DMS 273 (cell line): ENCODE measurements at regions not wholly inside any gene's neighbourhood (a gene's known extent, or its start where the extent isn't known, plus 50 kb on each side); places are given as distances from the start of the nearest gene placed in this dataset.

Experiments
- DNase-seq: peaks from one replicate; lab custom pipeline; 2025; ENCODE audit not compliant: unreplicated experiment; lab: John Stamatoyannopoulos, UW

- no peak for DNase-seq
Measured at GRCh38 chr1:213670692-213671023, 317.1 kb upstream of the PROX1 start.

- DNase-seq: no peak
Measured at GRCh38 chr1:213675043-213675442, 312.7 kb upstream of the PROX1 start.

- DNase-seq: no peak
Measured at GRCh38 chr1:213676736-213677135, 311.0 kb upstream of the PROX1 start.

GRCh38 chr1:213678348-213678747, 309.4 kb upstream of the PROX1 start:
- no peak for DNase-seq

- DNase-seq: no peak
Measured at GRCh38 chr1:213678753-213679152, 309.0 kb upstream of the PROX1 start.

GRCh38 chr1:213679153-213679552, 308.6 kb upstream of the PROX1 start:
- no peak for DNase-seq

- DNase-seq: no peak
Measured at GRCh38 chr1:213680677-213681325, 307.0 kb upstream of the PROX1 start.

GRCh38 chr1:213681788-213682340, 305.9 kb upstream of the PROX1 start:
- no peak for DNase-seq

- DNase-seq: no peak
Measured at GRCh38 chr1:213683529-213683928, 304.2 kb upstream of the PROX1 start.

- no peak for DNase-seq
Measured at GRCh38 chr1:213684454-213684853, 303.3 kb upstream of the PROX1 start.

GRCh38 chr1:213685992-213686582, 301.7 kb upstream of the PROX1 start:
- DNase-seq: no peak

GRCh38 chr1:213686983-213687382, 300.8 kb upstream of the PROX1 start:
- DNase-seq: no peak

- DNase-seq: no peak
Measured at GRCh38 chr1:213687832-213688231, 299.9 kb upstream of the PROX1 start.

- no peak for DNase-seq
Measured at GRCh38 chr1:213688655-213689054, 299.1 kb upstream of the PROX1 start.

- no peak for DNase-seq
Measured at GRCh38 chr1:213689260-213689659, 298.5 kb upstream of the PROX1 start.

- no peak for DNase-seq
Measured at GRCh38 chr1:213690341-213690917, 297.3 kb upstream of the PROX1 start.

GRCh38 chr1:213692321-213692720, 295.5 kb upstream of the PROX1 start:
- no peak for DNase-seq

GRCh38 chr1:213693864-213694263, 293.9 kb upstream of the PROX1 start:
- no peak for DNase-seq

GRCh38 chr1:213697192-213697802, 290.5 kb upstream of the PROX1 start:
- no peak for DNase-seq

GRCh38 chr1:213698092-213698702, 289.6 kb upstream of the PROX1 start:
- DNase-seq: no peak

GRCh38 chr1:213702703-213703102, 285.1 kb upstream of the PROX1 start:
- DNase-seq: no peak

- DNase-seq: no peak
Measured at GRCh38 chr1:213704941-213705340, 282.8 kb upstream of the PROX1 start.
